Activated CD4-positive, CD25-positive, alpha-beta regulatory T cell treated with anti-CD3 and anti-CD28 coated beads, Interleukin-2, amount 50 U/mL, for 16 hours (primary cell): ENCODE measurements at regions not wholly inside any gene's neighbourhood (a gene's known extent, or its start where the extent isn't known, plus 50 kb on each side); places are given as distances from the start of the nearest gene placed in this dataset.
"Not testable (repeated sequence)": the region's sequence is repeated elsewhere in the genome, so short reads cannot be mapped to it uniquely, and the experiment has no call there.

Source experiments
- DNase-seq: peaks from one replicate; pipeline ENCODE4 v3.0.0-alpha.2; 2020; ENCODE audit warnings: low read depth, low spot score

- DNase-seq: not testable (repeated sequence)
Measured at GRCh38 chr2:87604980-87605379, 142.9 kb upstream of the PLGLB2 start.

GRCh38 chr2:87608377-87609166 lies 139.3 kb upstream of the PLGLB2 start:
- DNase-seq: not testable (repeated sequence)

GRCh38 chr2:87610974-87611373 lies 136.9 kb upstream of the PLGLB2 start:
- DNase-seq: not testable (repeated sequence)

GRCh38 chr2:87611416-87611815 lies 136.5 kb upstream of the PLGLB2 start:
- DNase-seq: not testable (repeated sequence)

GRCh38 chr2:87611956-87612355 lies 135.9 kb upstream of the PLGLB2 start:
- not testable (repeated sequence) for DNase-seq

- DNase-seq: not testable (repeated sequence)
Measured at GRCh38 chr2:87614829-87615434, 133.0 kb upstream of the PLGLB2 start.

GRCh38 chr2:87619121-87619520 lies 128.8 kb upstream of the PLGLB2 start:
- not testable (repeated sequence) for DNase-seq

GRCh38 chr2:87621139-87621538 lies 126.7 kb upstream of the PLGLB2 start:
- not testable (repeated sequence) for DNase-seq

- not testable (repeated sequence) for DNase-seq
Measured at GRCh38 chr2:87622720-87623119, 125.2 kb upstream of the PLGLB2 start.

- not testable (repeated sequence) for DNase-seq
Measured at GRCh38 chr2:87629491-87630458, 118.1 kb upstream of the PLGLB2 start.

- not testable (repeated sequence) for DNase-seq
Measured at GRCh38 chr2:87630892-87631291, 117.0 kb upstream of the PLGLB2 start.

- DNase-seq: not testable (repeated sequence)
Measured at GRCh38 chr2:87631402-87631801, 116.5 kb upstream of the PLGLB2 start.

GRCh38 chr2:87633287-87633963 lies 114.5 kb upstream of the PLGLB2 start:
- DNase-seq: not testable (repeated sequence)

GRCh38 chr2:87634106-87634505 lies 113.8 kb upstream of the PLGLB2 start:
- not testable (repeated sequence) for DNase-seq

- not testable (repeated sequence) for DNase-seq
Measured at GRCh38 chr2:87634971-87635650, 112.8 kb upstream of the PLGLB2 start.

GRCh38 chr2:87636246-87636645 lies 111.6 kb upstream of the PLGLB2 start:
- not testable (repeated sequence) for DNase-seq

GRCh38 chr2:87636735-87637134 lies 111.2 kb upstream of the PLGLB2 start:
- DNase-seq: not testable (repeated sequence)

GRCh38 chr2:87637249-87637990 lies 110.5 kb upstream of the PLGLB2 start:
- not testable (repeated sequence) for DNase-seq

GRCh38 chr2:87638114-87638807 lies 109.6 kb upstream of the PLGLB2 start:
- not testable (repeated sequence) for DNase-seq
